GM19452 (cell line): ENCODE measurements at regions not wholly inside any gene's neighbourhood (a gene's known extent, or its start where the extent isn't known, plus 50 kb on each side); places are given as distances from the start of the nearest gene placed in this dataset.

Experiments used
- ATAC-seq: cut with Tn5 transposase; IDR thresholded peaks from one replicate; pipeline ENCODE4 v1.9.1; 2021; ENCODE audit not compliant: unreplicated experiment

GRCh38 chr6:114465511-114465910 is 122.7 kb upstream of the HS3ST5 start:
- no peak for ATAC-seq

- no peak for ATAC-seq
Measured at GRCh38 chr6:114453737-114454276, 111.0 kb upstream of the HS3ST5 start.

GRCh38 chr6:114452785-114453401 is 110.1 kb upstream of the HS3ST5 start:
- ATAC-seq = no peak

GRCh38 chr6:114450631-114451030 is 107.8 kb upstream of the HS3ST5 start:
- ATAC-seq = no peak

- ATAC-seq = no peak
Measured at GRCh38 chr6:114449659-114450058, 106.8 kb upstream of the HS3ST5 start.

- ATAC-seq = no peak
Measured at GRCh38 chr6:114446342-114446741, 103.5 kb upstream of the HS3ST5 start.

- no peak for ATAC-seq
Measured at GRCh38 chr6:114445846-114446245, 103.0 kb upstream of the HS3ST5 start.

- no peak for ATAC-seq
Measured at GRCh38 chr6:114439411-114439810, 96.6 kb upstream of the HS3ST5 start.

GRCh38 chr6:114437235-114437634 is 94.4 kb upstream of the HS3ST5 start:
- ATAC-seq = no peak

GRCh38 chr6:114436691-114437090 is 93.9 kb upstream of the HS3ST5 start:
- no peak for ATAC-seq

- ATAC-seq = no peak
Measured at GRCh38 chr6:114435985-114436384, 93.2 kb upstream of the HS3ST5 start.

GRCh38 chr6:114432400-114432799 is 89.6 kb upstream of the HS3ST5 start:
- ATAC-seq = no peak

- ATAC-seq = no peak
Measured at GRCh38 chr6:114431641-114432040, 88.8 kb upstream of the HS3ST5 start.

- ATAC-seq = no peak
Measured at GRCh38 chr6:114430534-114431124, 87.8 kb upstream of the HS3ST5 start.

- ATAC-seq = no peak
Measured at GRCh38 chr6:114428341-114428740, 85.5 kb upstream of the HS3ST5 start.

GRCh38 chr6:114421199-114421598 is 78.4 kb upstream of the HS3ST5 start:
- ATAC-seq = no peak

- ATAC-seq = peak; percentile 97
Measured at GRCh38 chr6:114419175-114419574, 76.4 kb upstream of the HS3ST5 start.

GRCh38 chr6:114418304-114418972 is 75.6 kb upstream of the HS3ST5 start:
- ATAC-seq = no peak

- no peak for ATAC-seq
Measured at GRCh38 chr6:114407426-114408035, 64.7 kb upstream of the HS3ST5 start.

GRCh38 chr6:114404339-114404955 is 61.6 kb upstream of the HS3ST5 start:
- no peak for ATAC-seq

- ATAC-seq = no peak
Measured at GRCh38 chr6:114403858-114404257, 61.0 kb upstream of the HS3ST5 start.
